ENCODE measurements at regions not wholly inside any gene's neighbourhood (a gene's known extent, or its start where the extent isn't known, plus 50 kb on each side); places are given as distances from the start of the nearest gene placed in this dataset.

DNA sequence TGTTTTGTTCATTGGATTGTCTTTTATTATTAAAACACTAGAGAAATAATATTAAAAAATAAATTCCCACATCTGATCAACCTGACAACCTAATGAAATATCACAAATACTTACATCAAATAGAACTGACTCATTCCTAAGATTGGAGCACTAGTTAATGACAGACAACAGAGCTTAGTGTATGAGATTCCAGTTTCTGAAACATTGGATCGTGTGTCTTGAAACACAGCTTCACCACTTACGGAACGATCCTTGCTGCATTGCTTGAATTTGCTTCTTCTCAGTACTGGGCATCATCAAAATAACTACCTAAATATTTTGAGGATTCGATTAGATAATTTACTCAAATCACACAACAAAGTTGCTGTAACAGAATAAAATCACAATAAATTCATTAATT lies 667.2 kb upstream of the CDH18 start:
- DNase-seq (ENCODE audit: low spot score): no peak

DNA sequence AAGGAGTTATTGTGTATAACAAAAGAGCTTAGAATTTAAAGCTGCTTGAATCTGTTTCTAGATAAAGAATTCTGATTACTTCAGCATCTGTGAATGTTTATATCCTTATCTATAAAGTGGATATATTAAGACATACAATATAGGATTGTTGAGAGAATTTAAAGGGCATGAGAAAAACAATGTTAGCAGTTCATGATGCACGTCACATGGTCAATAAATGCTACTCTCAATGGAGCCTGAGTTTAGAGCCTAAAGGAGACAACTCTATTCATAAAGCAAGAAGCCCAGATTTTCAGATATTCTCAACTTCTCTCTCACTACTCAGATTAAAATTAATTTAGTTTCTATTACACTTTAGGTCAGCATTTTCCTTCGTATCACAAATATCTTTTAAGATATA lies 666.7 kb upstream of the CDH18 start:
- no peak for DNase-seq (ENCODE audit: low spot score)

DNA sequence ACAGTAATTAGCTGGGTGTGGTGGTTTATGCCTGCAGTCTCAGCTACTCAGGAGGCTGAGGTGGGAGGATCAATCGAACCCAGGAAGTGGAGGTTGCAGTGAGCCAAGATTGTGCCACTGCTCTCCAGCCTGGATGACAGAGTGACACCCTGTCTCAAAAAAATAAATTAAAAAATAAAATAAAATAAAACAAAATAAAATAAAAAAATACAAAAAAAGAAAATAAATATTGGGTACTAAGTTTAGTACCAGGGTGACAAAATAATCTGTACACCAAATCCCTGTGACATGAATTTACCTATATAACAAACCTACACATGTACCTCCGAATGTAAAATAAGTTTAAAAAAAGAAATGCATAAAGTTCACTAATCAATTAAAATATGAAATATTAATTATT lies 666.0 kb upstream of the CDH18 start:
- no peak for DNase-seq (ENCODE audit: low spot score)

DNA sequence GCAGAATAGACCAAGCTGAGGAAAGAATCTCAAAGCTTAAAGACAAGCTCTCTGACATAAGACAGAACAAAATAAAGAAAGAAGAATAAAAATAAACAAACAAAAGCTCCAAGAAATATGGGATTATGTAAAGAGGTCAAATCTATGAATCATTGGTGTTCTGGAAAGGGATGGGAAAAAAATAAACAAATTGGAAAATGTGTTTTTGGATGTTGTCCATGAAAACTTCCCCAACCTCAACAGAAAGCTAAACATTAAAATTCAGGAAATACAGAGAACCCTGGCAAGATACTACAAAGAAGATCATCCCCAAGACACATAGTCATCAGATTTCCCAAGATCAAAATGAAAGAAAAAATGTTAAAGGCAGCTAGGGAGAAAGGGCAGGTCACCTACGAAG lies 662.0 kb upstream of the CDH18 start:
- no peak for DNase-seq (ENCODE audit: low spot score)

DNA sequence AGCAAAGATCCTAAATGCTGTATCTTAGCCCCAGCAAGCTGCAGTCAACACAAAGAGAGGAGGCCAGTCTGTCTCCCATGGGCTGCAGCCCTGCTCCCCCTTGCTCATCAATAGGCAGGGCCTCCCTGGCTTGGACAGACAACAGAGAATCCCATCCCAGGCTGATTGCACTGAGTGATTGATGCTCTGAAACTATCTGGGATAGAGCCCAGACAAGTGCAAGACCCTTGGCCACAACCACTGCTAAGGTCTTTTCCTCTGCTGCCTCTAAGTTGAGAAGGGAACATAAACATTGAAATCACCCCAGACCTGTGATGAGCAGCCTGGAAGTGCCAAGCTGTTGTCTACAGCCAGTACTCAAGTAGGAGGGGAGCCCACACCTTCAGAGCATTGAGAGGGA lies 661.0 kb upstream of the CDH18 start:
- DNase-seq (ENCODE audit: low spot score): no peak

DNA sequence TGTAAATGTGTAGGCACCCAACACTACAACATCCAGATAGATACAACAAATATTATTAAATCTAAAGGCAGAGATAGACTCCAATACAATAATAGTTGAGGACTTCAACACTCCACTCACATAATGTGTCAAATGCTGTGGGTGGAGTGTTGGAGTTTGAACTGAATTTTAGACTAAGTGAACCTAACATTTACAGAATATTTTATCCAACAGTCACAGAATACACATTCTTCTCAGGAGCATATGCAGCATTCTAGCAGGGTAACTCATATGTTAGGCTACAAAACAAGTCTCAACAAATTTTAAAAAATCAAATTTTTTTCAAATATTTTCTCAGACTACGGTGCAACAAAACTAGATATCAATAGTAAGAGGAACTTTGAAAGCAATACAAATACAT lies 648.7 kb upstream of the CDH18 start:
- DNase-seq (ENCODE audit: low spot score): no peak

DNA sequence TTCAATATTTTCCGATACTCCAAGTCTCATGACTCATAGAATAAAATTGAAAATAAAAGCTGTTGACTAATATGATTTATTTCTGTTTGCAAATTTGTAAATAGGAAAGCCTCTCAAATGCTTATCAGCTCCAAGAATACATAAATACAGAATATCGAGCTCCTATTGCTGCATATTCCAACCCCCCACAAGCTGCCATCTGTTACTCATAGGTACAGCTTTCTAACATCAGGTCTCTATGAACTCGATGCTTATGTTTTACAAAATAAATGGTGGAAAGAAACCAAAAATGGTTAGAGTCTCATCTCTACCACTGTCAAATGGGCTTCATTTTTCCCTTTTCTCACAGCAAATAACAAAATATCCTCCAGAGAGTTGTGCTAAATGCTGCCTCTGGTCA lies 631.6 kb upstream of the CDH18 start:
- no peak for DNase-seq (ENCODE audit: low spot score)

DNA sequence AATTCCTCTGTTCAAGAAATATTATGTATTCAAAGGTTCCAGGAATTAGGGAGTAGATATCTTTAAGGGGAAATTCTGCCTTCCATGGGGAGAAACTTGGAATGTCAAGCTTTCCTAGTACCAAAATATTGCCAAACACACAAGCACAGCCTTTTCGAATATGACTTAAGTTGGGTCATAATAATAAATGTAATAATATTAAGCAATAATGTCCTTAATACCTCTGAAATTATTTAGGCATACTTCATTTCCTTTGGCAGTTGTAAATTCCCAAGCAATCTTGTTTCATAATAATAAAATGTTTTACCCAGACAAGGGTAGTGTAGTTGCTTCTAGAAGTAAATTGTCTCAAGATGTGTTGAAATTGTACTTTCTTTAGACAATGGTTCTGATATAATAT lies 630.3 kb upstream of the CDH18 start:
- DNase-seq (ENCODE audit: low spot score): no peak

DNA sequence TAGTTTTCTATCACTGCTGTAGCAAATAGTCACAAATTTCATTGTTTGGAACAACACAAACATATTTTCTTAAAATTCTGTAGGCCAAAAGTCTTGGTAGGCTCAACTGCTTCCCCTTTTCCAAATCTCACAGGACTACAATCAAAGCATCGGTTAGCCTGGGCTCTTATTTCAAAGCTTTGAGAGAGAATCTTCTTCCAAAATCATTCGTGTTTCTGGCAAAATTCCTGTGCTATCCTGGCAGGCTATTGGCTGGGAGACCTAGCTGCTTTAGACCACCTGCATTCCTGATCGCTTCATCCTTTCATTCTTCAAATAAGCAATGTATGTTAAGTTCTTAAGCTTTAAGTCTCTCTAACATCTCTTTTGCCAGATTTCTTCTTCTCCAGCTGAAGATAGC lies 629.8 kb upstream of the CDH18 start:
- DNase-seq (ENCODE audit: low spot score): no peak

DNA sequence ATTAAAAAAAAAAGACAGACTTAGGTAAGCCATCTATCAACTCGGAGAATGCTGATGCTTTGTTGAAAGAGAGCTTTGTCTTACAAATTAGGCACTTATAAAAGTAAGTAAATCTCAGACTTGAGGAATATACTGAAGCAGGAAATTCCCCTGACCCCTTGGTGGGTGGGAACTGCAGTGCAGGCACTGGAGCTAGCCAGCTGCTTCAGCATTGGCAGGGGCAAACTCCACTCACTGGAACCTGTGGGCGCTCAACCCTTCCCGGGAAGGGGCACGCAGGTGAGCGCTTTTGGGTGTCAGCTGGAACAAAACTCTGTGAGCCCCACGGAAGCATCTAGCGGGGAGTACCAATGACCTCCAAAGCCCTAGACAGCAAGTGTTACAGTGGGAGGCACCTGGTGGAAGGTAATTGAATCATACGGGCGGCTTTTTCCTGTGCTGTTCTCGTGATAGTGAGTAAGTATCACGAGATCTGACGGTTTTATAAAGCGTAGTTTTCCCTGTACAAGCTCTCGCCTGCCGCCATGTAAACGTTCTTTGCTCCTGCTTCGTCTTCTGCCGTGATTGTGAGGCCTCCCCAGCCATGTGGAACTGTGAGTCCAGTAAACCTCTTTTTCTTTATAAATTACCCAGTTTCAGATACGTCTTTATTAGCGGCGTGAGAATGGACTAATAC lies 628.0 kb upstream of the CDH18 start:
- DNase-seq (ENCODE audit: low spot score): no peak

DNA sequence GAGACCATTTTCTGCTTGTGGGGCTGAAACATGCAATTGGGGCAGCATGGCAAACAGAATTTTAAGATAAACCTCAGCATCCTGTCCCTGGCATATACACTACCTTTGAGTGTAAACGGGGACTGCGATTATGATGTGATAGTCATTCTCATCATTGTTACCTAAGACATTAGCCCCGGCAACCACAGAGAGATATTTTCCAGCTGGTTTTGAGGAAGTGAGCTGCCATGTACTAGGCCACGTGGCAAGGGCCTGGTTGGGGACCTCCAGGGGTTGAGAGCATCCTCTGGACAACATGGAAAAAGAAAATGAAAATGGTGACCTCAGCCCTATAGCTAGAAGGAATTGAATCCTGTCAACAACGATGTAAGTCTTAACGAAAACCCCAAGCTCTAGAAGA lies 623.6 kb upstream of the CDH18 start:
- DNase-seq (ENCODE audit: low spot score): no peak

DNA sequence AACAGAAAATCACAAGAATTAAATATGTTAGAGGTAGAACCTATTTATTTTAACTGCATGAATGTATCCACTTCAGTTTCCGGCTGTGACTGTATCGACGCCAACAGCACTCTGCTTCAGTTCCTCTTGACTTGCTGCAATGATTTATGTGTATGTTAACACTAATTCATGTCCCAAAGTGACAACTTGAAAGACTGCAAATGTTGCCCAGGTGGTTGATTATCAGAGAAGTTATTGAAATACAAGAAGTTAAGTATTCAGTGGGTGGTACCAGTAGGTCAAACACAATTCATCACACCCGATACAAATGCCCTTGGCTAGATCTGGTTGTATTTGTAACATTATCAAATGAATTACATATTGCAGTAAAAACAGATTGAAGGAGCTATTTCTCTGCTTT lies 622.7 kb upstream of the CDH18 start:
- DNase-seq (ENCODE audit: low spot score): no peak

DNA sequence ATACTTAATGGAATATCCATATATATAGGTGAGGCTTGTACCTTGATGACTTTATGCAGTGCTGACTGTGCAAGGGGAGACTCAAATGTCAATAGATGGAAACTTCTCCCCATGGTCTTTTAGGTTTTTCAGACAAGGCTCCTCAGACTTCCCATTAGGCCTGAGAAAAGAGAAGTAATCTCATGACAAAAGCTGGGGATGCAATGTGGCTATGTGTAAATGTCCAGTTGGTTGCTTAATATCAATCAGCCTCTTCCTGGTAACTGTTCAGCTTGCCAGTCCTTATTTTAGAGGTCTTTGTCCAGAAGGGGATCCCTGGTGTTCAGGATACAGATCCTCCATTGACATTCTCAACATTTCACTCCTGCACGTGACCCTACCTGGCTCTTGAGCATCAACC lies 621.1 kb upstream of the CDH18 start:
- no peak for DNase-seq (ENCODE audit: low spot score)

DNA sequence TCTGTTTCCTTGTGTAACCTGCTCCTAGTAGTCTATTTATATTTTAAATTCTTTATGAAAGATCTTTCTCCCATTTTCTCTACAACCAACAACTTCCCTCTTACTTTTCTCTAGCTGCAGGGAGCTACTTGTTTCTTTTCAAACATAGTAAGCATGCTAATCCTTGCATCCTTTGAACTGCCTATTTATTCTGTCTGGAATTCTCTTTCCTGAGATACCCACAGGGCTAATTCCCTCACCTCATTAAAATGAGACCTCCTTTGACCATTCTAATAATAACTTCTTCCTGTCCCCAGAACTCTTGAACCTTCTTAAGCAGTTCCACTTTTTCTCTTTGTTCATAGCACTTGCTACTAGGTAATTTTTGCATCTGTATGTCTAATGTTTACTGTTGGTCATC lies 620.6 kb upstream of the CDH18 start:
- DNase-seq (ENCODE audit: low spot score): no peak

DNA sequence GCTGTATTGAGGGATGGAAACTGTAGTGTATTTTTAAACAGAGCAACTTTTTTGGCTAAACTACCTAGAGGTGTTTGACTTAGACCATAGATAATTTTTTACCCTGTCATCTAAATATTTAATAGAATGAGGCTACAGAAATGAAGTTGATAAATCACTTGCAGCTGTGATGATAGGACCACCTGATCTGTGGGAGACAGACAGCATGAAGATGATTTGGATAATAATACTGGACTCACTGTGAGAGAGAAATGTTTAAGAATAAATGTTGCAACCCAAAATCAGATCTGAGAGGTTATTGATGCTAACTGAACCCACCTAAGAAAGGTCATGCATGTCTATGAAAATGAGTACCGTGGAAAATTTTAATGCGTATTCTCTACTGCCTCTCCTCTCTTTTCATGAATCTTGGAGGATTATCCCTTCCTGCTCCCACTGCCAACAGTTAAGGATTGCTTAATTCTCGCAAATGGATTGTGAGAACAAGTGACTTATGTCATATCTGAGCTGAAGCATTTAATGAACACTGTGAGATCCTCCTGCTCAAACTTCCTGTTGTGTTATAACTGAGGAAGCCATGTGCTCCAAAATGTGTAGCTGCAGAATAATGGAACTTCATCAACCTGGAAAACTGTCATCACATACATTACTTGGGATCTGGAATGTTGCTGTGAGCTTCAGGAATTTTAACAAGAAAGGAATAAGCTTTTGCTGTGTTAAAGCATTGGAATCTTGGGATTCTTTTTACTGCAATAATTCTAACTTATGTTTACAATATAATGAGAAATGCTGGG lies 617.9 kb upstream of the CDH18 start:
- DNase-seq (ENCODE audit: low spot score): no peak

DNA sequence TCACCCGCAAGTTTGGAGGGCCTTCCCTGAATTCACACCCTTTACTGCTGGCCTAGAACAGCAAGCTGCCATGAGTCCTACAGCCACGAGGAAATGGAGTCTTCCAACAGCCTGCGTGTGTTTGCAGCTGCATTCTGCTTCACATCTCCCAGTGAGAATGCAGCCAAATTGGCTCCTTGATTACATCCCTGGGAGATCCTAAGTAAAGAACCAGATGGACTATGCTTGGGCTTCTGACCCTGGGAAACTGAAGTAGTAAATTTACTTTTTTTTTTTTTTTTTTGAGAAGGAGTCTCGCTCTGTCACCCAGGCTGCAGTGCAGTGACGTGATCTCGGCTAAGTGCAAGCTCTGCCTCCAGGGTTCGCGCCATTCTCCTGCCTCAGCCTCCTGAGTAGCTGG lies 617.0 kb upstream of the CDH18 start:
- no peak for DNase-seq (ENCODE audit: low spot score)

DNA sequence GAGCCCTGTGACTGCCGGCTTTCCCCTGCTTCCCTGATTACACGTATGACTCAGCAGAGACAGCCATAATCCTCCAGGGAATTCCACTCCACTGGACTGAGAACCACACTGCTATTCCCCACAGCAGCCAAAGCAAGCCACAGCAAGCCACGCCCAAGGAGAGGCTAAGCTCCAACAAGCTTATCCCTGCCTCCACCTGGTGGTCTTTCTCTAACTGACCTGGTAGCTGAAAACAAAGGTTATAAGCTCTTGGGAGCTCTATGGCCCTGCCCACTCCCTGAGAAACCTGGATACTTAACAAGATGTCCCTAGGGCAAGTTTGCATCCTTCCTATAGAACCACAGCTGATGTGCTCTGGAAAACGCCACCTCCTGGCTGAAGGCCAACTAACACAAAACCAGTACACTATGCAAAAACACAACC lies 613.7 kb upstream of the CDH18 start:
- DNase-seq (ENCODE audit: low spot score): no peak

DNA sequence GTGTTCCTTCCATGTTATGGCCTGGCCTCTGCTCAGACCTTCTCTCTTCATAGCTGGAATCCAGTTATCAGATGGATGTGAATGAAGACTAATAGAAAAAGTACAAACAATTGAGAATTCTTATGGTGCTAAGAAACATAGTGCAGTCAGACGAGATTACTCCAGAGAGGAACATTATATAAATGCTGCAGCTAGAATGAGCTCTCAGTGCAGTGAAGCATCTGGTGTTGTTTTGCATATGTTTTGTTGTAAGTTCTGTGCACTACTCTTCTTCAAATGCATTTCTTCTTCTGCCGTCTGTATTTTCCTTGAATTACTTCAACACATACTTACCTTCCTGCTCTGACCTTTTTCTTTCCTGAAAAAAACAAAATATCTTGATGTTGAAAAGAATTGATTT lies 602.4 kb upstream of the CDH18 start:
- DNase-seq (ENCODE audit: low spot score): no peak

DNA sequence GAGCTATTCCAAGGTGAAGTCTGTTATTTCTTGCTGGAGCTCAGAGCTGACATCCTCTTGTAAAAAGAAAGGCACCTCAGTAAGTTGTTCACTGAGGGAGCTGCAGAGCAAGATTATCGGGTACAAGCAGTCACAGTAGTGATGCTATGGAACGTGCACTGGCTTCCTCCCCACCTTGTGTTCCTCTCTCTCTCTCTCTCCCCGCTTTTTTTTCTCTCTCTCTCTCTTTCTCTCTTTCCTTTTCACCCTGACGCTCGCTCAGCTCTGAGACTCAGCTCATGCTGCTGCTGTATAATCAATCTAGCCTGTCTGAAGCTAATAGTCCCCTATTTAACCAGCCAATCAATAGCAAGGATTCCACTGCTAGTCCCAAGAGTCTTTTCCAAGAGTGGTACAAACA lies 587.6 kb upstream of the CDH18 start:
- DNase-seq (ENCODE audit: low spot score): no peak

DNA sequence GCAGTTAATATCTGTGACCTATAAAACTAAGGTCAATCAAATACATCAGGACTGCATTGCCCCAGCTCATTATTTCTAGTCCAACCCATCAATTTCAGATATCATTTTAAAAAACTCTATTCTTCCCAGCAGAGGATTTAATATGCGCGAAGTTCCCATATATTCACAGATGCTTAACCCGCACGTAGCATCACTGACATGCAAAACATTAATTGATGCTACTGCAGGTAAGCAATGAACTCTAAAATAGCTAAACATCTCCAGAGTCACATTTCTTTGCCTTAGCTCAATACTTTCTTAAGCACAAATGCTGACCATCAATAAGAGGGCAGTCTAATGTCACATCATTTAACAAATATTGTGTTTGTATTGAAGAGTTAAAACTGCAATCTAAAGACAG lies 586.6 kb upstream of the CDH18 start:
- no peak for DNase-seq (ENCODE audit: low spot score)

DNA sequence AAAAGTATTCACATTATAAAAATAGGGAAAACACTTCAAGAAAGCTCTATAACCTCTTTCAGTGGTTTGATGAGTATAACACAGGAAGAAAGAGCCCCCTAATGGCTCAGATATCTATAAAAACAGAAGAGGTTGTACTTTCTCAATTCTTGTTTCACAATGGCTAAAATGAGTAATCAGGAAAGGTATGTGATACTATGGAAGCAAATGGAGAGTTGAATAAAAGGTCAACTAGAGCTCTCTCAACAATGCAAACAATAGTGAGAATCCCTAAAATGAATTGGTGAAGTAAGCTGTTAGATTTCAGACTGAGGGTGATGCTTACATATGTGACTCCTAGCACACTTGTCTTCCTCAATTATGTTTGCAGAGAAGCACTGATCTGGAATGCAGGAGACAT lies 584.6 kb upstream of the CDH18 start:
- DNase-seq (ENCODE audit: low spot score): no peak

DNA sequence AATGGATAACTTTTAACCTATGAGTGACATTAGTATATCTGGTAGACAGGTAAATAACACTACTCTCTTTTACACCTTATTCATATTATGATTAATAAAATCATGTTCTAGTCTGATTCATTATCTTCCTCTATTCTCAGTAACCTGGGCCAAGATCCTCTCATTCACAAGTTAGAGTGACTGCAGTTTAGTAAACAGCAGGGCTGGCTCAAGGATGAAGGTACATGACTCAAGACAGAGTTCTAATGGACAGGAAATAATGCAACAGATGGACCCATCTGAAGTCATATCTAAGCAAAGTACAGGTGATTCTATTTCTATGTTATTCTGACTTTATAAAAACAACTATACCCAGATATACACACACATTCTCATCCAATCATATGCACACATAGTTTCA lies 582.5 kb upstream of the CDH18 start:
- no peak for DNase-seq (ENCODE audit: low spot score)

DNA sequence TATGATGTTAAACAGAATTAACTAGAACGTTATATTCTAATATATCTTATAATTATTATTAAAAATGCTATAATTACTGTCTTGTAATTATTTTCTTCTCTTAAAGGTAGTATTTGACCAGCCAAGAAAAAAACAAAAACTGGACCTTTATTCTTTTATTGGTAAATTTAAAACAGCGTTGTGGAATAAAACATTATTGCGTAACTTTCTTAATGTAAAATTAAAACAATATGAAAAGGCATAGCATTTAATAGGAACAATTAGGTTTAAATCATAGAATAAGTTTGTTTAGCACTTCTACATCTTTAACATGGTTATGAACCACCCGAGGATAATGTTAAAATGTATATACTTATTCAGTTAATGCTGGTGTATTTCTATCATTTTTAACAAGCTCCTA lies 574.5 kb upstream of the CDH18 start:
- DNase-seq (ENCODE audit: low spot score): no peak

DNA sequence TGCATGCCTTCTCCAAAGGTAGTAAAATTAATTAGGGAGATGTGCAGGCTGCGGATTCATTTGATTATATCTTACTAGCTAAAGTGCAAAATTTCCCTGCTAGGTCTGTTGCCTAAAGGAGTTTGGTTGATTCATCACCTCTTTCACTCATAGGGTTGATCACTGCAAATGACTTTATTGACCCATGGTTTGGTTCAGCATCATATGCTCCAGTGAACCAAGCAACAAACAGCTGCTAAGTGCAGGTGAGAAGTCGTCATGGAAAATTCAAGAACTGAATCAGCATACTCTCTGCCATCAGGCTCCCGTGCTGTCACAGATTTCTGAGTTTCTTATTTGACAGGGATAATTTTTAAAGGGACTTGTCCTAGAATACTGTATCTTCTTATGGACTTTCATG lies 571.8 kb upstream of the CDH18 start:
- no peak for DNase-seq (ENCODE audit: low spot score)
